ENCODE measurements at regions not wholly inside any gene's neighbourhood (a gene's known extent, or its start where the extent isn't known, plus 50 kb on each side); places are given as distances from the start of the nearest gene placed in this dataset.

- no peak overlapping the region for H3K4me3 ChIP-seq
- H3K27ac ChIP-seq: no peak overlapping the region
- no peaks in the 10 kb centered on the region for H3K9me3 ChIP-seq
- 51 to 65% (median 56%) methylated on average over 5 of the region's 5 CpGs for WGBS, 5 donors
- no peaks in the 10 kb centered on the region for H3K27me3 ChIP-seq (replicated peaks in 1 of 7)
- intact Hi-C loops (cut with DNase I; ENCODE audit: low total_unique reads): no loop called here
- no peak for DNase-seq
- no peak for TF ChIP-seq POLR2AphosphoS5 (IDR thresholded peaks at IDR 0.05)
- no peak for TF ChIP-seq POLR2A (IDR thresholded peaks at IDR 0.05)
- TF ChIP-seq CTCF (IDR thresholded peaks at IDR 0.05 in 8 of 11, conservative IDR thresholded peaks at IDR 0.05 in 3 of 11): no peak
- no peaks in the 10 kb centered on the region for H3K36me3 ChIP-seq
- H3K4me1 ChIP-seq: no peaks in the 10 kb centered on the region
Observed at GRCh38 chr5:167503926-167504720, 787.3 kb upstream of the WWC1 start.

GRCh38 chr5:167507463-167508233 lies 783.8 kb upstream of the WWC1 start:
- Histone ChIP-seq H3K36me3 (no peaks in the 10 kb centered on the region), H3K27ac (no peak overlapping the region), H3K4me3 (no peak overlapping the region), H3K4me1 (no peaks in the 10 kb centered on the region), H3K27me3 (replicated peaks in 1 of 7) (no peaks in the 10 kb centered on the region), H3K9me3 (no peaks in the 10 kb centered on the region)
- 62 to 79% (median 66%) methylated on average over 4 of the region's 4 CpGs for WGBS, 5 donors
- DNase-seq: no peak
- intact Hi-C loops (cut with DNase I; ENCODE audit: low total_unique reads): no loop called here
- TF ChIP-seq CTCF (IDR thresholded peaks at IDR 0.05 in 8 of 11, conservative IDR thresholded peaks at IDR 0.05 in 3 of 11) (no peak), POLR2A (IDR thresholded peaks at IDR 0.05) (no peak), POLR2AphosphoS5 (IDR thresholded peaks at IDR 0.05) (no peak)

- DNase-seq: no peak
- TF ChIP-seq POLR2AphosphoS5 (IDR thresholded peaks at IDR 0.05) (no peak), POLR2A (IDR thresholded peaks at IDR 0.05) (no peak), CTCF (IDR thresholded peaks at IDR 0.05 in 8 of 11, conservative IDR thresholded peaks at IDR 0.05 in 3 of 11) (no peak)
- Histone ChIP-seq H3K4me1 (no peaks in the 10 kb centered on the region), H3K27ac (no peak overlapping the region), H3K36me3 (no peaks in the 10 kb centered on the region), H3K9me3 (no peaks in the 10 kb centered on the region), H3K27me3 (replicated peaks in 1 of 7) (no peaks in the 10 kb centered on the region), H3K4me3 (no peak overlapping the region)
- WGBS, 5 donors: 85 to 95% (median 91%) methylated on average over 3 of the region's 3 CpGs
- intact Hi-C loops (cut with DNase I; ENCODE audit: low total_unique reads): no loop called here
Observed at GRCh38 chr5:167509076-167509475, 782.4 kb upstream of the WWC1 start.

GRCh38 chr5:167511276-167511675 lies 780.2 kb upstream of the WWC1 start:
- Histone ChIP-seq H3K9me3 (no peaks in the 10 kb centered on the region), H3K4me3 (no peak overlapping the region), H3K4me1 (no peaks in the 10 kb centered on the region), H3K27ac (no peak overlapping the region), H3K36me3 (no peaks in the 10 kb centered on the region), H3K27me3 (replicated peaks in 1 of 7) (no peaks in the 10 kb centered on the region)
- no peak for TF ChIP-seq POLR2AphosphoS5 (IDR thresholded peaks at IDR 0.05)
- no peak for TF ChIP-seq CTCF (IDR thresholded peaks at IDR 0.05 in 8 of 11, conservative IDR thresholded peaks at IDR 0.05 in 3 of 11)
- no peak for TF ChIP-seq POLR2A (IDR thresholded peaks at IDR 0.05)
- intact Hi-C loops (cut with DNase I; ENCODE audit: low total_unique reads): no loop called here
- WGBS, 5 donors: 40 to 68% (median 52%) methylated on average over 1 of the region's 1 CpG
- DNase-seq: no peak
